HL-60 (cell line): ENCODE measurements at regions not wholly inside any gene's neighbourhood (a gene's known extent, or its start where the extent isn't known, plus 50 kb on each side); places are given as distances from the start of the nearest gene placed in this dataset.

ENCODE experiments used
- GABPA ChIP-seq: IDR thresholded peaks from 2 replicates; pipeline ENCODE4 v1.6.1; 2012; ENCODE audit warnings: low read depth
- POLR2AphosphoS5 ChIP-seq: IDR thresholded peaks from 2 replicates; pipeline ENCODE4 v1.6.1; 2012; ENCODE audit warnings: low read depth
- SPI1 ChIP-seq: IDR thresholded peaks from 2 replicates; pipeline ENCODE4 v1.6.1; 2012; ENCODE audit warnings: low read depth, mild to moderate bottlenecking, borderline replicate concordance
- TF ChIP-seq, protein P1 (sequence below): IDR thresholded peaks from 2 replicates; pipeline ENCODE4 v1.6.1; 2012; ENCODE audit warnings: low read depth; ENCODE audit not compliant: insufficient replicate concordance
- TF ChIP-seq, protein P2 (sequence below): IDR thresholded peaks from one replicate; pipeline ENCODE4 v1.5.1; 2011; ENCODE audit warnings: low read length, control low read depth, inconsistent platforms; ENCODE audit not compliant: insufficient read depth

DNA sequence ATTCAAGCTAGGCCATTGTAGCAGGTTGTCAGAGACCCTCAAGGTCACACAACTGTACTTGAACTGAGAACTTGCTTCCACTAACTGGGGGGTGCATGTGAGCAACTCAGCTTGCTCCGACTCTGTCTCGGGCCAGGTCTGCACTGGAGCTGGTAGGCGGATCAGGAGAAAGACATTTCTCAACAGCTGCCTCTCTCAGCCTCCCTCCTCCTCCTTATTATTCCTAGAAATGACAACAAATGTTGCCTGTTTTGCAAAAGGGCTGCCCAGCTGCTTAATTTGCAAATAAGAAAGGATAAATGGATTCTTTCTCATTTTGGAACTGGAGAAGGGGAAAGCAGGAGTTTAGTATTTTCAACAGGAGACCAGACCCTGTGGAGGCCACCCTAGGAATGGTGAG, 140.5 kb downstream of the RHOU start:
- TF ChIP-seq, protein P1, sequence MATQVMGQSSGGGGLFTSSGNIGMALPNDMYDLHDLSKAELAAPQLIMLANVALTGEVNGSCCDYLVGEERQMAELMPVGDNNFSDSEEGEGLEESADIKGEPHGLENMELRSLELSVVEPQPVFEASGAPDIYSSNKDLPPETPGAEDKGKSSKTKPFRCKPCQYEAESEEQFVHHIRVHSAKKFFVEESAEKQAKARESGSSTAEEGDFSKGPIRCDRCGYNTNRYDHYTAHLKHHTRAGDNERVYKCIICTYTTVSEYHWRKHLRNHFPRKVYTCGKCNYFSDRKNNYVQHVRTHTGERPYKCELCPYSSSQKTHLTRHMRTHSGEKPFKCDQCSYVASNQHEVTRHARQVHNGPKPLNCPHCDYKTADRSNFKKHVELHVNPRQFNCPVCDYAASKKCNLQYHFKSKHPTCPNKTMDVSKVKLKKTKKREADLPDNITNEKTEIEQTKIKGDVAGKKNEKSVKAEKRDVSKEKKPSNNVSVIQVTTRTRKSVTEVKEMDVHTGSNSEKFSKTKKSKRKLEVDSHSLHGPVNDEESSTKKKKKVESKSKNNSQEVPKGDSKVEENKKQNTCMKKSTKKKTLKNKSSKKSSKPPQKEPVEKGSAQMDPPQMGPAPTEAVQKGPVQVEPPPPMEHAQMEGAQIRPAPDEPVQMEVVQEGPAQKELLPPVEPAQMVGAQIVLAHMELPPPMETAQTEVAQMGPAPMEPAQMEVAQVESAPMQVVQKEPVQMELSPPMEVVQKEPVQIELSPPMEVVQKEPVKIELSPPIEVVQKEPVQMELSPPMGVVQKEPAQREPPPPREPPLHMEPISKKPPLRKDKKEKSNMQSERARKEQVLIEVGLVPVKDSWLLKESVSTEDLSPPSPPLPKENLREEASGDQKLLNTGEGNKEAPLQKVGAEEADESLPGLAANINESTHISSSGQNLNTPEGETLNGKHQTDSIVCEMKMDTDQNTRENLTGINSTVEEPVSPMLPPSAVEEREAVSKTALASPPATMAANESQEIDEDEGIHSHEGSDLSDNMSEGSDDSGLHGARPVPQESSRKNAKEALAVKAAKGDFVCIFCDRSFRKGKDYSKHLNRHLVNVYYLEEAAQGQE = no peak
- TF ChIP-seq, protein P2, sequence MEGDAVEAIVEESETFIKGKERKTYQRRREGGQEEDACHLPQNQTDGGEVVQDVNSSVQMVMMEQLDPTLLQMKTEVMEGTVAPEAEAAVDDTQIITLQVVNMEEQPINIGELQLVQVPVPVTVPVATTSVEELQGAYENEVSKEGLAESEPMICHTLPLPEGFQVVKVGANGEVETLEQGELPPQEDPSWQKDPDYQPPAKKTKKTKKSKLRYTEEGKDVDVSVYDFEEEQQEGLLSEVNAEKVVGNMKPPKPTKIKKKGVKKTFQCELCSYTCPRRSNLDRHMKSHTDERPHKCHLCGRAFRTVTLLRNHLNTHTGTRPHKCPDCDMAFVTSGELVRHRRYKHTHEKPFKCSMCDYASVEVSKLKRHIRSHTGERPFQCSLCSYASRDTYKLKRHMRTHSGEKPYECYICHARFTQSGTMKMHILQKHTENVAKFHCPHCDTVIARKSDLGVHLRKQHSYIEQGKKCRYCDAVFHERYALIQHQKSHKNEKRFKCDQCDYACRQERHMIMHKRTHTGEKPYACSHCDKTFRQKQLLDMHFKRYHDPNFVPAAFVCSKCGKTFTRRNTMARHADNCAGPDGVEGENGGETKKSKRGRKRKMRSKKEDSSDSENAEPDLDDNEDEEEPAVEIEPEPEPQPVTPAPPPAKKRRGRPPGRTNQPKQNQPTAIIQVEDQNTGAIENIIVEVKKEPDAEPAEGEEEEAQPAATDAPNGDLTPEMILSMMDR = no peak
- TF ChIP-seq POLR2AphosphoS5 (no peak), SPI1 (no peak), GABPA (no peak)
